Activated T-cell treated with anti-CD3 and anti-CD28 coated beads, Interleukin-2, amount 50 U/mL, for 24 hours (primary cell): ENCODE measurements at regions not wholly inside any gene's neighbourhood (a gene's known extent, or its start where the extent isn't known, plus 50 kb on each side); places are given as distances from the start of the nearest gene placed in this dataset.
"Not testable (repeated sequence)": the region's sequence is repeated elsewhere in the genome, so short reads cannot be mapped to it uniquely, and the experiment has no call there.

Source experiments
- DNase-seq: peaks from one replicate; pipeline ENCODE4 v3.0.0-alpha.2; 2020
- H3K27ac Mint-ChIP-seq: 2 replicates; pipeline ENCODE4 v1.8.0; 2020; ENCODE audit warnings: mild to moderate bottlenecking, mixed read lengths
- H3K27me3 Mint-ChIP-seq: 2 replicates; pipeline ENCODE4 v1.8.0; 2020; ENCODE audit warnings: mixed read lengths
- H3K36me3 Mint-ChIP-seq: 2 replicates; pipeline ENCODE4 v1.8.0; 2020; ENCODE audit warnings: low read depth, mixed read lengths
- H3K4me1 Mint-ChIP-seq: 2 replicates; pipeline ENCODE4 v1.8.0; 2020; ENCODE audit warnings: low read depth, mixed read lengths
- H3K4me3 Mint-ChIP-seq: 2 replicates; pipeline ENCODE4 v1.8.0; 2020; ENCODE audit warnings: mild to moderate bottlenecking, moderate library complexity, mixed read lengths
- H3K9me3 Mint-ChIP-seq: 2 replicates; pipeline ENCODE4 v1.8.0; 2020; ENCODE audit warnings: mixed read lengths

DNA sequence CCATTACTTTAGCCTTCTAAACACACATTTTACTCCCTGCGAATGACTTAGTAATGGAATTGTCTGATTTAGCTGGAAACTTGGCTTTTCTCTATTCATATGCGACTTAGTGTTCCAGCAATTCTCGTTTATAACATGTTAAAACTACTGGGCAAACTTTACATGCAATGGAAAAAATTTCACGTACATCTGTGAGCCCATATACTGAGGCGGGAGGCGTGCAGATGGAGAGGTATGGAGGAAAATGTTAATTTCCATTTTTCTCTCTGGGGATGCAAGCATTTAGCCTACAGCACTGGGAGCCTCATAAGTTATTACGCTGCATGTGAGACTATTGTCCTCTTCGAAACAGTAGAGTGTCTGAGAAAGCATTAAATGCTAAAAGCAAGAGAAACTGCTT, 591.5 kb upstream of the ANKRD30A start:
- Mint-ChIP-seq H3K27me3 (no peaks in the 10 kb centered on the region), H3K36me3 (no peaks in the 10 kb centered on the region), H3K27ac (no peak overlapping the region), H3K9me3 (peaks cover 6% of the 10 kb centered on the region), H3K4me3 (no peak overlapping the region), H3K4me1 (no peaks in the 10 kb centered on the region)
- DNase-seq, result no peak

DNA sequence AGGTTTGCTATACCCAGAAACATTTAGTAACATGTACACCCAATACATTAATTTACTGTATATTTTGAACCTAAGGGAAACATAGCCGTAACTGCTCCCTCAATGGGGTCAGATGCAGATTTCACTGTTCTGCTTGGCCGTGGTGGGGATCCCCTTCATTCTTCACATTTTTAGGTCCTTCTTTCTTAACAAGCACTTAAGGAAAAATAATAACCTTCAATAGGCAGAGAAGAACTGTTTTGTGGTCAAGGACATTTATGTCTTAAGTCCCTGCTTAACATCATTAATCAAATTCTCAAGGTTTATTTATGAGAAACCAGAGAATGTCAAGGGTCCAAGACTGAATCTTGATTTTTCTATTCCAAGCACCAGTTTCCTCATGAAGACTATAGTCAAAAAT, 592.1 kb upstream of the ANKRD30A start:
- Mint-ChIP-seq H3K27me3 (no peaks in the 10 kb centered on the region), H3K4me3 (no peak overlapping the region), H3K36me3 (no peaks in the 10 kb centered on the region), H3K9me3 (peaks cover 7% of the 10 kb centered on the region), H3K27ac (no peak overlapping the region), H3K4me1 (no peaks in the 10 kb centered on the region)
- DNase-seq, result no peak

GRCh38 chr10:36531621-36532020, 593.8 kb upstream of the ANKRD30A start:
- Mint-ChIP-seq H3K4me3 (no peak overlapping the region), H3K4me1 (no peaks in the 10 kb centered on the region), H3K27ac (no peak overlapping the region), H3K9me3 (peaks cover 12% of the 10 kb centered on the region), H3K27me3 (no peaks in the 10 kb centered on the region), H3K36me3 (no peaks in the 10 kb centered on the region)
- DNase-seq, result no peak

GRCh38 chr10:36526033-36526432, 599.4 kb upstream of the ANKRD30A start:
- no peak overlapping the region for H3K4me3 Mint-ChIP-seq
- no peak for DNase-seq
- no peaks in the 10 kb centered on the region for H3K27me3 Mint-ChIP-seq
- peaks cover 21% of the 10 kb centered on the region for H3K9me3 Mint-ChIP-seq
- no peaks in the 10 kb centered on the region for H3K36me3 Mint-ChIP-seq
- H3K4me1 Mint-ChIP-seq, result no peaks in the 10 kb centered on the region
- no peak overlapping the region for H3K27ac Mint-ChIP-seq

GRCh38 chr10:36524126-36524525, 601.3 kb upstream of the ANKRD30A start:
- H3K27me3 Mint-ChIP-seq, H3K4me3 Mint-ChIP-seq, H3K4me1 Mint-ChIP-seq, H3K36me3 Mint-ChIP-seq, DNase-seq, H3K27ac Mint-ChIP-seq: not testable (repeated sequence)
- H3K9me3 Mint-ChIP-seq, result peaks cover 22% of the 10 kb centered on the region

DNA sequence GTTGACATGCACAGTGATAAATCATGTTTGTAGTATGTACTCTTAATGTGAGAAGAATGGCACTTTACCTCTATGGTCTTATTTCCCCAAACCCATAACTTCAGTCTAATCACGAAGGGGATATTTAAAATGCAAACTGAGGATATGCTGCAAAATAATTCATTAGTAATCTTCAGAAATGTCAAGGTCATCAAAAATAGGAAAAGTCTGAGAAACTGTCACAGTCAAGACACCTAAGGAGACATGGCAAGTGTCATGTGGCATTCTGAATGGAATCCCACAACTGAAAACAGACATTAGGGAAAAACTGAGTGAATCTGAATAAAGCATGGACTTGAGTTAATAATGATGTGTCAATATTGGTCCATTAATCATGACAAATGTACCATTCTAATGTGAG, 605.5 kb upstream of the ANKRD30A start:
- H3K4me3 Mint-ChIP-seq, result no peak overlapping the region
- no peaks in the 10 kb centered on the region for H3K27me3 Mint-ChIP-seq
- DNase-seq, result no peak
- H3K9me3 Mint-ChIP-seq, result peaks cover 21% of the 10 kb centered on the region
- no peaks in the 10 kb centered on the region for H3K4me1 Mint-ChIP-seq
- no peaks in the 10 kb centered on the region for H3K36me3 Mint-ChIP-seq
- H3K27ac Mint-ChIP-seq, result no peak overlapping the region

- DNase-seq, result no peak
- no peaks in the 10 kb centered on the region for H3K4me1 Mint-ChIP-seq
- no peak overlapping the region for H3K27ac Mint-ChIP-seq
- no peaks in the 10 kb centered on the region for H3K27me3 Mint-ChIP-seq
- H3K4me3 Mint-ChIP-seq, result no peak overlapping the region
- H3K36me3 Mint-ChIP-seq, result no peaks in the 10 kb centered on the region
- H3K9me3 Mint-ChIP-seq, result peaks cover 15% of the 10 kb centered on the region
Observed at GRCh38 chr10:36516281-36516680, 609.1 kb upstream of the ANKRD30A start.

DNA sequence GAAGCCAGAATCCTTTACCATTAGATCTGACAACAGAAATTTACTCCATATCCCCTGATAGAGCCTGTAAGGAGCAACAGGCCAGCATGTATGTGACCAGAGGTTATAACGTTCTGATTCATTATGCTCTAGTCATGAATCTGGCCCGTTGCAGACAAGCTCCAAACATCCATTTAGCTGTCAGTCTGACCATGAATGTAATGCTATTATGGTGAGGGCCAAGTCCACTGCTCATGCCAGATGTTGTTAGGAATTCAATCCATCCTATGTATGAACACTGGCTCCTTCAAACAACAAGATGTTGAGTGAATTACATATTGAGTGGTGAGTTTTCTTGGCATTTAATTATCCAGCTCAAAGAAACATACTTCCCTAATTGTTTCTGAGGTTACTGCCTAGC, 610.1 kb upstream of the ANKRD30A start:
- no peaks in the 10 kb centered on the region for H3K36me3 Mint-ChIP-seq
- H3K4me1 Mint-ChIP-seq, result no peaks in the 10 kb centered on the region
- H3K27me3 Mint-ChIP-seq, result no peaks in the 10 kb centered on the region
- H3K27ac Mint-ChIP-seq, result no peak overlapping the region
- peaks cover 15% of the 10 kb centered on the region for H3K9me3 Mint-ChIP-seq
- no peak for DNase-seq
- H3K4me3 Mint-ChIP-seq, result no peak overlapping the region

GRCh38 chr10:36507715-36508114, 617.7 kb upstream of the ANKRD30A start:
- Mint-ChIP-seq H3K27ac (no peak overlapping the region), H3K9me3 (peaks cover 15% of the 10 kb centered on the region), H3K4me3 (no peak overlapping the region), H3K36me3 (no peaks in the 10 kb centered on the region), H3K4me1 (no peaks in the 10 kb centered on the region), H3K27me3 (no peaks in the 10 kb centered on the region)
- DNase-seq, result no peak

DNA sequence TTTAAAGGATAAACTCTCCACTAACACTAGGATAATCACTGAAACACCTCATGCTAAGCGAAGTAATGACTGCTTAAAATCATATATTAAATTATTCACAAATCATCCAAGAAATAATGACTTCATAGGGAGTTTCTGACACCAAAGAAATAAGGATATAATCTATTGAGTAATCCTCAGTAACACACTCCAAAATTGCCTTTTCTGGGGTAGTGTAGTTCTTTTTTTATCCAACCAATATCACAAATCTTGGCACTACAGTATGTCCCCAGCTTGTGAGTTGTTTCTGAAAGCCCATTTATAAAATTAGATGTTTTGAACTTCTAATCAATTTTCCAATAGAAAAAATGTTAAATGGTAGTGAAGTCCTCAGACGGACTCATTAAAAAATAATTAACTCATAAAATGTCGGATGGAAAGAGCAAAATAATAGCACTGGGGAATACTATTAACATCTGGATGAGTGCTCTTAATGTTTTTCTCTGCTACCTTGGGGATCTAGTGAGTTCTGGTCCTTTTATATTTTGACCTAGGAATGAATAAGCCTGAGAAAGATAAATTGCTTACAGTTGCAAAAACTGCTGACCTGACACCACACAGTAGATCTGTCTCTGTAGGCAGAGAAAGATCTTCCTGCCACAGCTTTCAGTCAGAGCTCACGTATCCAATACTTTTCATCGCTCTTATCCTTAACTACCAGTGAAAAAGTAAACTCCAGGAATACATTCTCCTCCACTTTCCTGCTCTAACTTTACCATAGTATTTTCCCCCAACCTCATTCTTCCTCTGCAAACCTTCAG, 618.5 kb upstream of the ANKRD30A start:
- H3K36me3 Mint-ChIP-seq, result no peaks in the 10 kb centered on the region
- DNase-seq, result no peak
- no peaks in the 10 kb centered on the region for H3K27me3 Mint-ChIP-seq
- no peaks in the 10 kb centered on the region for H3K4me1 Mint-ChIP-seq
- no peak overlapping the region for H3K27ac Mint-ChIP-seq
- no peak overlapping the region for H3K4me3 Mint-ChIP-seq
- peaks cover 15% of the 10 kb centered on the region for H3K9me3 Mint-ChIP-seq

DNA sequence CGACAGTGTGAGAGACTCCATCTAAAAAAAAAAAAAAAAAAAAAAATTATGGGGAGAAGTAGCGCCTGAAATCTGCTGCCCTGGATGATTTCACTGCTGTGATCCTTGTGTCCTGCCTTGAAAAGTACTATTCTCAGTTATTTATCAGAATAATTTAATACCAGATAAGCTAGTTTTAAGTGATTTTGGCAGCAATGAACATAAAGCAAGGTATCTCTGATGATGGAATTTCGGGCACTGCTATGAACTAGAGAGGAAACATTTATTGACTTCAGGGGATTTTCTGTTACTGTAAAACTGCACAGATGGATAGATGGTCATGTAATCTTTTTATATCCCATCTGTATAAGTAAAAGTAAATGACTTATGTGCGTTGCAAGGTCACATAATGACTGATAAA, 619.1 kb upstream of the ANKRD30A start:
- Mint-ChIP-seq H3K4me1 (no peaks in the 10 kb centered on the region), H3K27ac (no peak overlapping the region), H3K36me3 (no peaks in the 10 kb centered on the region), H3K27me3 (no peaks in the 10 kb centered on the region), H3K4me3 (no peak overlapping the region), H3K9me3 (peaks cover 15% of the 10 kb centered on the region)
- no peak for DNase-seq

DNA sequence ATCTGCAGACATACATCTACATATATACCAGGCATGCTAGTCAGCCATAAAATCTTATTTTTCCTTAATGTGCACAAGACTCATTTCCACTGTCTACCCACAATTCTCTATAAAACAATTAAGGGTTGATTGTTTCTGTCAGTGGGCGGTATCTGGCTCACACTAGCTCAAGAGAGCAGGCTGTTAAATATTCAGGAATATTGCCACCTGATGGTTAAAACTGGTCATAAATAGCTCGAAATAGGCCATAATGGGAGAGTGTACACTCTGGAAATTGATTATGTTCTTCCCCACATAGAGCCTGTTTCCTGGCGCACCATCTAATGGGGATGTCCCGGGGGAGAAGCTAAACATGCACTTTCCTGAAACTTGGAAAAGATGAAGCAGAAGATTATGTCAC, 620.6 kb upstream of the ANKRD30A start:
- no peak for DNase-seq
- Mint-ChIP-seq H3K4me3 (no peak overlapping the region), H3K27ac (no peak overlapping the region), H3K27me3 (no peaks in the 10 kb centered on the region), H3K4me1 (no peaks in the 10 kb centered on the region), H3K36me3 (no peaks in the 10 kb centered on the region), H3K9me3 (peaks cover 19% of the 10 kb centered on the region)

DNA sequence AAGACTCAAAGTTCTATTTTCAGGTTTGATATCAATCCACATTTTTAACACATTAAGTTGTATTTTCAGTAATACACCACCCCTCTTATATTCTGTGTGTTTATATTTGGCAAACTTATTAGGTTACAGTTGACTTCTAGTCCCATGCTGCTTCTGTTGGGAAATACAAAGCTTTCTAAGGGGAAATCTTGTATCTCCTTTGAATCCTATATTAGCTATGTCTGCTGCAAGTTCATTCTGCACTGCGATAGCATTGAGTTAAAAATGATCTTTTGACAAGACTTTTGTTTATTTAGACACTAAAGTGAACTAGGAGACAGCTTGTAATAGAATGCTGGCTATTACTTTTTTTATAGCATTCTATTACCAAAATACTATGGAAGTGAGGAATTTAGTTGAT, 625.1 kb upstream of the ANKRD30A start:
- H3K36me3 Mint-ChIP-seq, result no peaks in the 10 kb centered on the region
- DNase-seq, result no peak
- H3K4me1 Mint-ChIP-seq, result no peaks in the 10 kb centered on the region
- H3K27me3 Mint-ChIP-seq, result no peaks in the 10 kb centered on the region
- peaks cover 13% of the 10 kb centered on the region for H3K9me3 Mint-ChIP-seq
- H3K27ac Mint-ChIP-seq, result no peak overlapping the region
- no peak overlapping the region for H3K4me3 Mint-ChIP-seq

DNA sequence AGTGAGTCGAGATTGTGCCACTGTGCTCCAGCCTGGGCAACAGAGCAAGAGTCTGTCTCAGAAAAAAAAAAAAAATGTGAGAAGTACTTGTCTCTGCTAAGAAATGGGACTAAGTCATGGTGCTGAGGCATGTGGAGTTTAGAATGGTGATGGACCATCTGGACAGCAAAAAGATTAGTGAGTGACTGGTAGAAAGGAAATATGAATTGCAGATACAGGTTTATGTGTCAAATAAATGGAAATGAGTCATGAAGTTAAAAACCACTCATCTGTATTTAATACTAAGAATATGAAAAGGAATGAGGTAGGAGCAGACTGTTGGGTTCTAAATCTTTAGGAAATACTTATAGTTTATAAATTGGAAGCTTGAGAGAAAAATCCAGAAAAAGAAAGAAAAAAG, 625.7 kb upstream of the ANKRD30A start:
- Mint-ChIP-seq H3K4me1 (no peaks in the 10 kb centered on the region), H3K27ac (no peak overlapping the region), H3K4me3 (no peak overlapping the region), H3K9me3 (peaks cover 15% of the 10 kb centered on the region), H3K27me3 (no peaks in the 10 kb centered on the region), H3K36me3 (no peaks in the 10 kb centered on the region)
- no peak for DNase-seq

GRCh38 chr10:36496758-36497157, 628.6 kb upstream of the ANKRD30A start:
- H3K27ac Mint-ChIP-seq, result no peak overlapping the region
- H3K9me3 Mint-ChIP-seq, result peaks cover 13% of the 10 kb centered on the region
- no peaks in the 10 kb centered on the region for H3K4me1 Mint-ChIP-seq
- no peaks in the 10 kb centered on the region for H3K36me3 Mint-ChIP-seq
- no peaks in the 10 kb centered on the region for H3K27me3 Mint-ChIP-seq
- H3K4me3 Mint-ChIP-seq, result no peak overlapping the region
- DNase-seq, result no peak

DNA sequence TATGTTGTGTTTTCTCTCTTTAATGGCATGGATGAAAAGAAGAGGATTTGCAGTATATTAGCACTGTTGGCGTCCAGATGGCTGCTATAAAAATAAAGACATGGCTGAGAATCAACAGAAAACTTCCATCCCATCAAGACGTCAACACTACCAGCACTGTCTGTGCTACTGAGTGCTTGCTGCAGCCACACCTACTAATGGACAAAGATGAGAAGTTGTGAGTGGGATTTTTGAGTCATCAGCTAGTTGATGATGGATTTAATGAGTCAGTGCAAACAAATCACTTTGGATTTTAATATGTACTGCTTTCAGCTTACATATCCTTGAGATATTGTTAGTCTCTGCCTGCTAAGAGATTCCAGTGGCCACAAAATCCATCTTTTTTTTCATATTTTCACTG, 631.0 kb upstream of the ANKRD30A start:
- no peaks in the 10 kb centered on the region for H3K4me1 Mint-ChIP-seq
- DNase-seq, result no peak
- no peak overlapping the region for H3K4me3 Mint-ChIP-seq
- peaks cover 6% of the 10 kb centered on the region for H3K9me3 Mint-ChIP-seq
- no peak overlapping the region for H3K27ac Mint-ChIP-seq
- no peaks in the 10 kb centered on the region for H3K36me3 Mint-ChIP-seq
- no peaks in the 10 kb centered on the region for H3K27me3 Mint-ChIP-seq
